H1 (cell line): ENCODE measurements at regions not wholly inside any gene's neighbourhood (a gene's known extent, or its start where the extent isn't known, plus 50 kb on each side); places are given as distances from the start of the nearest gene placed in this dataset.

ENCODE experiments used
- BCL11A ChIP-seq, 2 experiments: IDR thresholded peaks; one replicate each; pipeline ENCODE4 v1.6.1; 2011; ENCODE audit warnings: low read depth in 2 of 2, low read length in 2 of 2, mild to moderate bottlenecking in 2 of 2
- GABPA ChIP-seq: IDR thresholded peaks from 2 replicates; pipeline ENCODE4 v1.6.1; 2011; ENCODE audit warnings: mild to moderate bottlenecking, low read length, moderate library complexity, borderline replicate concordance; ENCODE audit not compliant: insufficient read depth
- PHF8 ChIP-seq: fragments of 200-600 bp; sonication (generic); conservative IDR thresholded peaks from 2 replicates; pipeline ENCODE4 v1.7.1; 2012; ENCODE audit warnings: low read depth, mild to moderate bottlenecking, inconsistent platforms, low read length, moderate library complexity
- SIX5 ChIP-seq: IDR thresholded peaks from 2 replicates; pipeline ENCODE4 v1.6.1; 2011; ENCODE audit warnings: mild to moderate bottlenecking, low read depth, low read length

- TF ChIP-seq PHF8, result no peak
- TF ChIP-seq SIX5, result no peak
- no peak for TF ChIP-seq BCL11A (IDR thresholded peaks at IDR 0.05; ENCODE audit: low read depth in 2 of 2, low read length in 2 of 2)
- no peak for TF ChIP-seq GABPA
These were observed 98.2 kb downstream of the PLXNA1 start (continued) for GRCh38 chr3:127081001-127081720.
